ENCODE measurements at regions not wholly inside any gene's neighbourhood (a gene's known extent, or its start where the extent isn't known, plus 50 kb on each side); places are given as distances from the start of the nearest gene placed in this dataset.
A peak's percentile ranks its signal among the peaks of the same experiment; 100 is the strongest.

DNA sequence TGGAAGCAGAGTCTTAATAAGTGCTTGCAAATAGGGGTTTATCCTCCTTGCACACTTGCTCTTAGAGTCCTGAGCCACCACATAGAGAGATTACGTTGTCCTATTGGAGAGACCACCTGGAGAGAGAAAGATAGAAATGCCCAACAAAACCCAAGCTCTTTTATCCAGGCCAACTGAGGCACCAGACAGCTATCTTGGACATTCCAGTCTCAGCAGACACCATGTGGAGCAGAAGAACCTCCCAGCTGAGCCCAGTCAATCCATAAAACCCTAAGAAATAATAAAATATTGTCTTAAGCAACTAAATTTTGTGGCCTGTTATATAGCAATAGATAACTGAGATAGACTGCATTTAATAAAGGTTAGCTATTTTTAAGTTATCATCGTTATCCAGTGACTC, 105.7 kb upstream of the PFN2 start:
- no peak for DNase-seq (ENCODE audit: low read depth in 2 of 2)
- no peak overlapping the region for H3K4me3 ChIP-seq (replicated peaks in 1 of 2; ENCODE audit: low read depth in 2 of 2, low read length in 2 of 2)
- TF ChIP-seq CTCF (IDR thresholded peaks at IDR 0.05; ENCODE audit: low read depth, low read length), result no peak

DNA sequence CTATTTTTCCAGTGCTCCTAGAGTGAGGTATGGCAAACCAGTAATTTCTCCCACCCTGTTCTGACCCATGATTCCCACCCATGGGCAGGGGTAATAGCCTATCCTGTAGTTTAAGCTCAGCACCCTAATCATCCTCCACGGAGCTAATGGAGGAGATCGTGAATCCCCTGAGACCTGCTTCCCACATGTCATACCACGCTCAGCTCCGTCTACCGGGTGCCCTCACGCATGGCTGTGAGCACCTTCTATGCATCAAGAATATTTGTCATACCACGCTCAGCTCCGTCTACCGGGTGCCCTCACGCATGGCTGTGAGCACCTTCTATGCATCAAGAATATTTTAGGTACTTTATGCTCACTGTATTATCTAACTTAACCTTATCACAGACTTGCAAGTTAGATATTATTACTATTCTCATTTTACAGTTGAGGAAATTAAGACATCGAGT, 104.7 kb upstream of the PFN2 start:
- no peak for DNase-seq (ENCODE audit: low read depth in 2 of 2)
- TF ChIP-seq CTCF (IDR thresholded peaks at IDR 0.05; ENCODE audit: low read depth, low read length), result no peak
- no peak overlapping the region for H3K4me3 ChIP-seq (replicated peaks in 1 of 2; ENCODE audit: low read depth in 2 of 2, low read length in 2 of 2)

DNA sequence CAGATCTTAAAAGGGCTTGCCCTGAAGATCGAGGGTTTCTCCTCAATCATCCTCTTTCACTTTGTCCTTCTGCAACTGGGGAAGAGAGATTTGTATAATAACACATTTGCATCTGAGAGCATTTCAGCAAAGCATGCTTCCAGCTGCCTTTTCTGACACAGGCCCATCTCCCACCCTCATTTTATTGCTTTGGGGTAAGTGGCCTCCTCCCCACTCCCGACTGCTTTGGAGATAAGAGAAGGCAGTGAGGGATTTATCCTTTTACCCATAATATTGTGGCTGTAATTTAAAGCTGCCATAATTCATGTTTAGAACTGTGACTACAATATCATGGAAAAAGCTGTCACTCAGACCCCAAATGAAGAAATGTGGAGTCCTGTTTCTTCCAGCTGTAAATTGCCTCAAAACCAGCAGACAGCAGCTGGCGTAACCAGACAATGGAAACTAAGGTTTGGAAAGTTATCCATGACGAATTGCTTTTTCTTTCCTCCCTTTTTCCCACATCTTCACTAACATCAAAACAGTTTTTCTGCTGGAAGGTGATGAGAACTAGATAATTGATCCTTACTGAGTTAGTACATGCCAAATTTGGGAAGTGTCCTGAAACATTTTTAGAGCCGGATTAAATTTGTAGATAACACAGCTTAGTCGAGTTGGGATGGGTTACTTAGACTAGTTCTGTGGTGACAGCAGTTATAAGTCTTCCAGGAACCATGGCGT, 104.2 kb upstream of the PFN2 start:
- peak overlapping the region in 1 of 2 donors; percentile 3 for H3K4me3 ChIP-seq (replicated peaks in 1 of 2; ENCODE audit: low read depth in 2 of 2, low read length in 2 of 2)
- TF ChIP-seq CTCF (IDR thresholded peaks at IDR 0.05; ENCODE audit: low read depth, low read length), result no peak
- DNase-seq (ENCODE audit: low read depth in 2 of 2), result no peak

- no peak for DNase-seq (ENCODE audit: low read depth in 2 of 2)
- no peak for TF ChIP-seq CTCF (IDR thresholded peaks at IDR 0.05; ENCODE audit: low read depth, low read length)
- peak overlapping the region in 1 of 2 donors; percentile 3 for H3K4me3 ChIP-seq (replicated peaks in 1 of 2; ENCODE audit: low read depth in 2 of 2, low read length in 2 of 2)
These were observed 103.6 kb upstream of the PFN2 start for GRCh38 chr3:150074277-150074676.

DNA sequence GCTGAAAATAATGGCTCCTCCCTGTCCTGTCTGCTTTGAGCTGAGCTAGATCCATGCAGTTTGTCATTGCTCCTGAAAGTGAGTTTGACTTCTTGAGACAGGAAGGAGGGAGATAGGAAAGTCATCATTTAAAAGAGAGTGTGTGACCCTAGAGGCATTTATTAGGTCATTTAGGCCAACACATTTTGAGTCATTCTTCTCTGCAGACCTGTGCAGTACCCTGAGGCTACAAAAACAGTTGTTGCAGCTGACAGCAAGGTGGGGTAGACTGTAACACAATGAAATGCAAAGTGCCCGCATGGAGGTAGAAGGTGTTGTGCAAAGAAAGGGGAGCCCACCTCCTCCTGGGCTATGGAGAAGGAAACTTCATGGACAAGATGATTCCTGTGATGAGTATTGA, 102.8 kb upstream of the PFN2 start:
- no peak for TF ChIP-seq CTCF (IDR thresholded peaks at IDR 0.05; ENCODE audit: low read depth, low read length)
- no peak for DNase-seq (ENCODE audit: low read depth in 2 of 2)
- no peak overlapping the region for H3K4me3 ChIP-seq (replicated peaks in 1 of 2; ENCODE audit: low read depth in 2 of 2, low read length in 2 of 2)

DNA sequence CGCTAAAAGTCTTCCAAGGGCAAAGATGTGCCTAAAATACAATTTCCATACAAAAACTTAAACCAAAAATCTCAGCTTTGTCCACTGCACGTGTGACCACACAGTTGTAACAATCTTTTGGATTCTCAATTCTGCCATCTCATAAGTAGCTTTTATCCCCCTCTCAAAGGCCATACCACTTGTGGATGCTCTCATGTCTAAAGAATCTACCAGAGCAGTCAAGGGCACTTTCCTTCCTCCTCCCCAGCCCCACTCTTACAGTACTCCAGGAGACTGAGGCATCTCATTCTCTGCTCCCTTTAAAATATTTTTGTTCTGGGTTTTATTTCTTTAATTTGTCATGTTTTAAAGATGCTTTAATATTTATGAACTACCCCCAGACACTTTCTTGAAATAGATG, 102.3 kb upstream of the PFN2 start:
- no peak overlapping the region for H3K4me3 ChIP-seq (replicated peaks in 1 of 2; ENCODE audit: low read depth in 2 of 2, low read length in 2 of 2)
- no peak for DNase-seq (ENCODE audit: low read depth in 2 of 2)
- TF ChIP-seq CTCF (IDR thresholded peaks at IDR 0.05; ENCODE audit: low read depth, low read length), result no peak

GRCh38 chr3:150072576-150072975, 101.9 kb upstream of the PFN2 start:
- DNase-seq (ENCODE audit: low read depth in 2 of 2), result no peak
- TF ChIP-seq CTCF (IDR thresholded peaks at IDR 0.05; ENCODE audit: low read depth, low read length), result no peak
- H3K4me3 ChIP-seq (replicated peaks in 1 of 2; ENCODE audit: low read depth in 2 of 2, low read length in 2 of 2), result no peak overlapping the region
